Pons (tissue), 1 donor: ENCODE measurements at regions not wholly inside any gene's neighbourhood (a gene's known extent, or its start where the extent isn't known, plus 50 kb on each side); places are given as distances from the start of the nearest gene placed in this dataset.
"Not testable (repeated sequence)": the region's sequence is repeated elsewhere in the genome, so short reads cannot be mapped to it uniquely, and the experiment has no call there.

Experiments
- DNase-seq: peaks from one replicate; pipeline ENCODE4 v3.0.0-alpha.2; 2016; ENCODE audit warnings: low spot score

- no peak for DNase-seq
Observed at GRCh38 chr3:118761291-118761606, 273.4 kb downstream of the IGSF11 start.

- DNase-seq, result no peak
Observed at GRCh38 chr3:118765636-118766305, 268.9 kb downstream of the IGSF11 start.

GRCh38 chr3:118766306-118766669, 268.4 kb downstream of the IGSF11 start:
- no peak for DNase-seq

- no peak for DNase-seq
Observed at GRCh38 chr3:118772036-118772435, 262.6 kb downstream of the IGSF11 start.

- DNase-seq, result peak; percentile 6
Observed at GRCh38 chr3:118772547-118773011, 262.1 kb downstream of the IGSF11 start.

- no peak for DNase-seq
Observed at GRCh38 chr3:118775021-118775420, 259.6 kb downstream of the IGSF11 start.

- DNase-seq, result no peak
Observed at GRCh38 chr3:118778201-118778600, 256.4 kb downstream of the IGSF11 start.

GRCh38 chr3:118781232-118781631, 253.4 kb downstream of the IGSF11 start:
- no peak for DNase-seq

- DNase-seq, result no peak
Observed at GRCh38 chr3:118781839-118782238, 252.8 kb downstream of the IGSF11 start.

- no peak for DNase-seq
Observed at GRCh38 chr3:118782755-118783202, 251.9 kb downstream of the IGSF11 start.

GRCh38 chr3:118785415-118785814, 249.2 kb downstream of the IGSF11 start:
- DNase-seq, result no peak

- no peak for DNase-seq
Observed at GRCh38 chr3:118791246-118791645, 243.4 kb downstream of the IGSF11 start.

- DNase-seq, result no peak
Observed at GRCh38 chr3:118792191-118792590, 242.5 kb downstream of the IGSF11 start.

- DNase-seq, result no peak
Observed at GRCh38 chr3:118793176-118793575, 241.5 kb downstream of the IGSF11 start.

- no peak for DNase-seq
Observed at GRCh38 chr3:118799303-118799702, 235.3 kb downstream of the IGSF11 start.

GRCh38 chr3:118801899-118802298, 232.7 kb downstream of the IGSF11 start:
- no peak for DNase-seq

- DNase-seq, result no peak
Observed at GRCh38 chr3:118802325-118803095, 232.1 kb downstream of the IGSF11 start.

- DNase-seq, result no peak
Observed at GRCh38 chr3:118803096-118803476, 231.6 kb downstream of the IGSF11 start.

- no peak for DNase-seq
Observed at GRCh38 chr3:118805007-118805406, 229.6 kb downstream of the IGSF11 start.

GRCh38 chr3:118806423-118806822, 228.2 kb downstream of the IGSF11 start:
- DNase-seq, result no peak

- DNase-seq, result not testable (repeated sequence)
Observed at GRCh38 chr3:118807349-118807748, 227.3 kb downstream of the IGSF11 start.

- DNase-seq, result no peak
Observed at GRCh38 chr3:118808723-118809122, 225.9 kb downstream of the IGSF11 start.

- no peak for DNase-seq
Observed at GRCh38 chr3:118809696-118810498, 224.7 kb downstream of the IGSF11 start.
